Panc1 (cell line): ENCODE measurements at regions not wholly inside any gene's neighbourhood (a gene's known extent, or its start where the extent isn't known, plus 50 kb on each side); places are given as distances from the start of the nearest gene placed in this dataset.

Experiments used
- CTCF ChIP-seq: fragments of 450-650 bp; IDR thresholded peaks from 2 replicates; pipeline ENCODE4 v1.5.1; 2017; ENCODE audit warnings: mild to moderate bottlenecking
- POLR2AphosphoS5 ChIP-seq: IDR thresholded peaks from 2 replicates; pipeline ENCODE4 v1.6.1; 2012; ENCODE audit warnings: mild to moderate bottlenecking, low read depth, low read length, moderate library complexity
- REST ChIP-seq, 2 experiments: IDR thresholded peaks; 2 replicates each; pipeline ENCODE4 v1.6.1; 2011 to 2012; ENCODE audit warnings: low read depth in 2 of 2, control low read depth in 1 of 2, low read length in 1 of 2, mild to moderate bottlenecking in 1 of 2, moderate library complexity in 1 of 2; ENCODE audit not compliant: insufficient read depth in 1 of 2

- TF ChIP-seq CTCF (no peak), POLR2AphosphoS5 (no peak), REST (IDR thresholded peaks at IDR 0.05; ENCODE audit: insufficient read depth in 1 of 2, low read depth in 2 of 2, low read length in 1 of 2) (no peak)
These were observed 446.1 kb upstream of the RPS6KA3 start for GRCh38 chrX:20712811-20713210.
